Left ventricle myocardium inferior (tissue), 1 donor: ENCODE measurements at regions not wholly inside any gene's neighbourhood (a gene's known extent, or its start where the extent isn't known, plus 50 kb on each side); places are given as distances from the start of the nearest gene placed in this dataset.

Source experiments
- DNase-seq: peaks from one replicate; pipeline ENCODE4 v3.0.0-alpha.2; 2020
- H3K27ac ChIP-seq: fragments of 200-600 bp; replicated peaks from 2 replicates; pipeline ENCODE4 v1.8.0; 2021
- H3K27me3 ChIP-seq: fragments of 200-600 bp; 2 replicates; pipeline ENCODE4 v1.8.0; 2021; ENCODE audit warnings: low read depth
- H3K36me3 ChIP-seq: fragments of 200-600 bp; 2 replicates; pipeline ENCODE4 v1.8.0; 2021
- H3K4me1 ChIP-seq: fragments of 200-600 bp; 2 replicates; pipeline ENCODE4 v1.8.0; 2021
- H3K4me3 ChIP-seq: fragments of 200-600 bp; 2 replicates; pipeline ENCODE4 v1.8.0; 2021; ENCODE audit warnings: mild to moderate bottlenecking, moderate library complexity
- H3K9me3 ChIP-seq: fragments of 200-600 bp; replicated peaks from 2 replicates; pipeline ENCODE4 v1.8.0; 2021
- CTCF ChIP-seq: fragments of 200-600 bp; IDR thresholded peaks from 2 replicates; pipeline ENCODE4 v1.8.0; 2021; ENCODE audit warnings: antibody characterized with exemption, mild to moderate bottlenecking, borderline replicate concordance
- intact Hi-C: fragments of 100-400 bp; cut with micrococcal nuclease; formaldehyde crosslinking; loops from one replicate; pipeline ENCODE4 v1.11.0; 2022
- donor health status: DM: no; HTN: yes; CAD: no; lungs with severe emphysema.

- intact Hi-C loops = no loop called here
- no peak for TF ChIP-seq CTCF
- H3K9me3 ChIP-seq = no peaks in the 10 kb centered on the region
- DNase-seq = no peak
- H3K27ac ChIP-seq = no peak overlapping the region
- no peaks in the 10 kb centered on the region for H3K36me3 ChIP-seq
- no peak overlapping the region for H3K4me3 ChIP-seq
- H3K4me1 ChIP-seq = no peaks in the 10 kb centered on the region
- H3K27me3 ChIP-seq = no peaks in the 10 kb centered on the region
Measured at GRCh38 chr13:50243931-50244330, 228.7 kb downstream of the KCNRG start.

- Histone ChIP-seq H3K9me3 (no peaks in the 10 kb centered on the region), H3K4me1 (no peaks in the 10 kb centered on the region), H3K36me3 (no peaks in the 10 kb centered on the region), H3K4me3 (no peak overlapping the region), H3K27ac (no peak overlapping the region), H3K27me3 (no peaks in the 10 kb centered on the region)
- no peak for TF ChIP-seq CTCF
- DNase-seq = no peak
- intact Hi-C loops = no loop called here
Measured at GRCh38 chr13:50244355-50244712, 229.1 kb downstream of the KCNRG start.

- Histone ChIP-seq H3K27me3 (no peaks in the 10 kb centered on the region), H3K27ac (no peak overlapping the region), H3K36me3 (no peaks in the 10 kb centered on the region), H3K9me3 (no peaks in the 10 kb centered on the region), H3K4me3 (no peak overlapping the region), H3K4me1 (no peaks in the 10 kb centered on the region)
- no peak for TF ChIP-seq CTCF
- intact Hi-C loops = no loop called here
- DNase-seq = no peak
Measured at GRCh38 chr13:50244713-50245574, 229.7 kb downstream of the KCNRG start.

- Histone ChIP-seq H3K9me3 (no peaks in the 10 kb centered on the region), H3K4me1 (no peaks in the 10 kb centered on the region), H3K36me3 (no peaks in the 10 kb centered on the region), H3K27me3 (no peaks in the 10 kb centered on the region), H3K27ac (no peak overlapping the region), H3K4me3 (no peak overlapping the region)
- no peak for TF ChIP-seq CTCF
- intact Hi-C loops = no loop called here
- DNase-seq = no peak
Measured at GRCh38 chr13:50247223-50247622, 232.0 kb downstream of the KCNRG start.

GRCh38 chr13:50248516-50249143 lies 233.4 kb downstream of the KCNRG start:
- DNase-seq = no peak
- no peak overlapping the region for H3K4me3 ChIP-seq
- H3K36me3 ChIP-seq = no peaks in the 10 kb centered on the region
- TF ChIP-seq CTCF = no peak
- no peak overlapping the region for H3K27ac ChIP-seq
- H3K27me3 ChIP-seq = no peaks in the 10 kb centered on the region
- no peaks in the 10 kb centered on the region for H3K4me1 ChIP-seq
- no peaks in the 10 kb centered on the region for H3K9me3 ChIP-seq
- intact Hi-C loops = no loop called here
